ENCODE measurements at regions not wholly inside any gene's neighbourhood (a gene's known extent, or its start where the extent isn't known, plus 50 kb on each side); places are given as distances from the start of the nearest gene placed in this dataset.

- intact Hi-C loops (cut with DNase I): no loop called here
- ATAC-seq (ENCODE audit: poor library complexity) (no peak), DNase-seq (no peak)
Observed at GRCh38 chr20:4300401-4300800, 51.3 kb upstream of the ADRA1D start.

GRCh38 chr20:4299773-4300172 is 50.7 kb upstream of the ADRA1D start:
- ATAC-seq (ENCODE audit: poor library complexity): no peak
- intact Hi-C loops (cut with DNase I): no loop called here
- DNase-seq: no peak

GRCh38 chr20:4299216-4299615 is 50.1 kb upstream of the ADRA1D start:
- DNase-seq (no peak), ATAC-seq (ENCODE audit: poor library complexity) (no peak)
- intact Hi-C loops (cut with DNase I): no loop called here
